ENCODE measurements at regions not wholly inside any gene's neighbourhood (a gene's known extent, or its start where the extent isn't known, plus 50 kb on each side); places are given as distances from the start of the nearest gene placed in this dataset.

DNA sequence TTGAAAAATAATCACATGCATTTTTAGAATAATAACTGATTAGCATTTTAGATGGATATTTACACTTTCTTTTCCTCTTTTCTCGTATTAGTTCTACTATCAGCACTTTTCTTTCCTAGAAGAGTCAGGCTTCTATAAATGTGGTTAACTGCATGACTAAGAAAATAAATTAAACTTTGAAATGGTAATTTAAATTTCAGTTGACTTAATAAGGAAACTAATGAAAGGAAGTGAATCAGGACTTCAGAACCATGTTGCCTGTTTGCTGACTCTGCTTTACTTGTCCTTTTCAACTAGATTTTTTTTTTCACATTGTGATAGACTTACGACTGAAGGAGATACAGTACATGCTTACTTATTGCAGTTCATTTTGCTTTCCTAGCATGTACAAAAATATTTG lies 1258.2 kb upstream of the EYS start:
- CTCF ChIA-PET, result no interaction called here
- Mint-ChIP-seq H3K27ac (no peak overlapping the region), H3K4me3 (no peak overlapping the region), H3K36me3 (ENCODE audit: low read depth) (no peaks in the 10 kb centered on the region), H3K4me1 (ENCODE audit: low read depth) (no peaks in the 10 kb centered on the region), H3K9me3 (peaks cover 15% of the 10 kb centered on the region), H3K27me3 (no peaks in the 10 kb centered on the region)
- H3K9me3 ChIP-seq (ENCODE audit: control insufficient read depth in 1 of 2, insufficient read depth in 1 of 2, low read length in 2 of 2), result no peaks in the 10 kb centered on the region
- intact Hi-C loops (cut with DNase I, micrococcal nuclease), result no loop called here
- no peak overlapping the region for H3K27ac ChIP-seq (ENCODE audit: low read depth in 1 of 2, low read length in 2 of 2)
- no peaks in the 10 kb centered on the region for H3K4me1 ChIP-seq (ENCODE audit: insufficient read depth, low read length)
- POLR2A ChIA-PET, result no interaction called here
- H3K4me3 ChIP-seq (ENCODE audit: low read length), result no peak overlapping the region
- no peak for ATAC-seq (ENCODE audit: poor library complexity)
- no peaks in the 10 kb centered on the region for H3K36me3 ChIP-seq (ENCODE audit: insufficient read depth, low read length)
- DNase-seq, result no peak
- H3K27me3 ChIP-seq (ENCODE audit: control insufficient read depth in 1 of 2, insufficient read depth in 2 of 2, low read length in 2 of 2), result no peaks in the 10 kb centered on the region
- TF ChIP-seq, protein P1, sequence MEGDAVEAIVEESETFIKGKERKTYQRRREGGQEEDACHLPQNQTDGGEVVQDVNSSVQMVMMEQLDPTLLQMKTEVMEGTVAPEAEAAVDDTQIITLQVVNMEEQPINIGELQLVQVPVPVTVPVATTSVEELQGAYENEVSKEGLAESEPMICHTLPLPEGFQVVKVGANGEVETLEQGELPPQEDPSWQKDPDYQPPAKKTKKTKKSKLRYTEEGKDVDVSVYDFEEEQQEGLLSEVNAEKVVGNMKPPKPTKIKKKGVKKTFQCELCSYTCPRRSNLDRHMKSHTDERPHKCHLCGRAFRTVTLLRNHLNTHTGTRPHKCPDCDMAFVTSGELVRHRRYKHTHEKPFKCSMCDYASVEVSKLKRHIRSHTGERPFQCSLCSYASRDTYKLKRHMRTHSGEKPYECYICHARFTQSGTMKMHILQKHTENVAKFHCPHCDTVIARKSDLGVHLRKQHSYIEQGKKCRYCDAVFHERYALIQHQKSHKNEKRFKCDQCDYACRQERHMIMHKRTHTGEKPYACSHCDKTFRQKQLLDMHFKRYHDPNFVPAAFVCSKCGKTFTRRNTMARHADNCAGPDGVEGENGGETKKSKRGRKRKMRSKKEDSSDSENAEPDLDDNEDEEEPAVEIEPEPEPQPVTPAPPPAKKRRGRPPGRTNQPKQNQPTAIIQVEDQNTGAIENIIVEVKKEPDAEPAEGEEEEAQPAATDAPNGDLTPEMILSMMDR (IDR thresholded peaks at IDR 0.05), result no peak

- no peaks in the 10 kb centered on the region for H3K27me3 Mint-ChIP-seq
- ATAC-seq (ENCODE audit: poor library complexity) (no peak), DNase-seq (no peak)
- CTCF ChIA-PET, result no interaction called here
- peaks cover 14% of the 10 kb centered on the region for H3K9me3 Mint-ChIP-seq
- H3K9me3 ChIP-seq (ENCODE audit: control insufficient read depth in 1 of 2, insufficient read depth in 1 of 2, low read length in 2 of 2), result no peaks in the 10 kb centered on the region
- no peak overlapping the region for H3K27ac ChIP-seq (ENCODE audit: low read depth in 1 of 2, low read length in 2 of 2)
- H3K4me1 Mint-ChIP-seq (ENCODE audit: low read depth), result no peaks in the 10 kb centered on the region
- no peaks in the 10 kb centered on the region for H3K27me3 ChIP-seq (ENCODE audit: control insufficient read depth in 1 of 2, insufficient read depth in 2 of 2, low read length in 2 of 2)
- intact Hi-C loops (cut with DNase I, micrococcal nuclease), result no loop called here
- TF ChIP-seq, protein P1 (IDR thresholded peaks at IDR 0.05), result no peak
- POLR2A ChIA-PET, result no interaction called here
- no peaks in the 10 kb centered on the region for H3K36me3 Mint-ChIP-seq (ENCODE audit: low read depth)
- no peak overlapping the region for H3K4me3 ChIP-seq (ENCODE audit: low read length)
- no peaks in the 10 kb centered on the region for H3K4me1 ChIP-seq (ENCODE audit: insufficient read depth, low read length)
- no peak overlapping the region for H3K27ac Mint-ChIP-seq
- no peaks in the 10 kb centered on the region for H3K36me3 ChIP-seq (ENCODE audit: insufficient read depth, low read length)
- H3K4me3 Mint-ChIP-seq, result no peak overlapping the region
Measured at GRCh38 chr6:66964216-66964615, 1257.2 kb upstream of the EYS start.

GRCh38 chr6:66962082-66962481 lies 1255.1 kb upstream of the EYS start:
- Mint-ChIP-seq H3K4me3 (no peak overlapping the region), H3K4me1 (ENCODE audit: low read depth) (no peaks in the 10 kb centered on the region), H3K27ac (no peak overlapping the region), H3K9me3 (peaks cover 16% of the 10 kb centered on the region), H3K36me3 (ENCODE audit: low read depth) (no peaks in the 10 kb centered on the region), H3K27me3 (no peaks in the 10 kb centered on the region)
- H3K27me3 ChIP-seq (ENCODE audit: control insufficient read depth in 1 of 2, insufficient read depth in 2 of 2, low read length in 2 of 2), result no peaks in the 10 kb centered on the region
- H3K9me3 ChIP-seq (ENCODE audit: control insufficient read depth in 1 of 2, insufficient read depth in 1 of 2, low read length in 2 of 2), result no peaks in the 10 kb centered on the region
- POLR2A ChIA-PET, result no interaction called here
- intact Hi-C loops (cut with DNase I, micrococcal nuclease), result no loop called here
- TF ChIP-seq, protein P1 (IDR thresholded peaks at IDR 0.05), result no peak
- no peaks in the 10 kb centered on the region for H3K36me3 ChIP-seq (ENCODE audit: insufficient read depth, low read length)
- no peak for DNase-seq
- H3K4me3 ChIP-seq (ENCODE audit: low read length), result no peak overlapping the region
- CTCF ChIA-PET, result no interaction called here
- no peak for ATAC-seq (ENCODE audit: poor library complexity)
- H3K4me1 ChIP-seq (ENCODE audit: insufficient read depth, low read length), result no peaks in the 10 kb centered on the region
- no peak overlapping the region for H3K27ac ChIP-seq (ENCODE audit: low read depth in 1 of 2, low read length in 2 of 2)
